Endothelial cell of umbilical vein (primary cell): ENCODE measurements at regions not wholly inside any gene's neighbourhood (a gene's known extent, or its start where the extent isn't known, plus 50 kb on each side); places are given as distances from the start of the nearest gene placed in this dataset.

Experiments used
- CTCF ChIP-seq, 2 donors: IDR thresholded peaks; 1 replicate in 1 of 2; 2 replicates in 1 of 2; pipeline ENCODE4 v1.5.1; 2011; ENCODE audit warnings: low read length in 2 of 2, mild to moderate bottlenecking in 2 of 2, moderate library complexity in 2 of 2, control low read depth in 1 of 2, inconsistent platforms in 1 of 2, low read depth in 1 of 2; ENCODE audit not compliant: insufficient read depth in 1 of 2; ENCODE audit errors: extremely low read depth in 1 of 2
- JUN ChIP-seq: IDR thresholded peaks from 2 replicates; pipeline ENCODE4 v1.6.1; 2011; ENCODE audit warnings: borderline replicate concordance, low read depth; ENCODE audit not compliant: insufficient read length, insufficient read depth
- POLR2A ChIP-seq: IDR thresholded peaks from 2 replicates; pipeline ENCODE4 v1.6.1; 2012; ENCODE audit warnings: low read depth, mild to moderate bottlenecking, control low read depth, low read length
- POLR2AphosphoS5 ChIP-seq: IDR thresholded peaks from 2 replicates; pipeline ENCODE4 v1.6.1; 2012; ENCODE audit warnings: low read depth, mild to moderate bottlenecking, control low read depth, low read length, moderate library complexity; ENCODE audit not compliant: insufficient read depth
- TF ChIP-seq, protein P1 (sequence below): IDR thresholded peaks from 2 replicates; pipeline ENCODE4 v1.6.1; 2011; ENCODE audit not compliant: insufficient read depth, insufficient read length

- TF ChIP-seq CTCF (IDR thresholded peaks at IDR 0.05; ENCODE audit: extremely low read depth in 1 of 2, insufficient read depth in 1 of 2, low read depth in 1 of 2, low read length in 2 of 2) (no peak), POLR2AphosphoS5 (no peak), POLR2A (no peak), JUN (no peak)
- TF ChIP-seq, protein P1, sequence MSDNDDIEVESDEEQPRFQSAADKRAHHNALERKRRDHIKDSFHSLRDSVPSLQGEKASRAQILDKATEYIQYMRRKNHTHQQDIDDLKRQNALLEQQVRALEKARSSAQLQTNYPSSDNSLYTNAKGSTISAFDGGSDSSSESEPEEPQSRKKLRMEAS = no peak
These were observed 403.3 kb upstream of the SMIM21 start for GRCh38 chr18:75830828-75831227.
